WERI-Rb-1 (cell line): ENCODE measurements at regions not wholly inside any gene's neighbourhood (a gene's known extent, or its start where the extent isn't known, plus 50 kb on each side); places are given as distances from the start of the nearest gene placed in this dataset.

Experiments used
- DNase-seq: peaks from one replicate; pipeline ENCODE4 v3.0.0-alpha.2; 2020
- H3K27ac ChIP-seq: fragments of 250-450 bp; sonication (Bioruptor Pico); 2 replicates; pipeline ENCODE4 v1.5.1; 2020; ENCODE audit warnings: mild to moderate bottlenecking, moderate library complexity
- H3K27me3 ChIP-seq: fragments of 250-450 bp; sonication (Bioruptor Pico); 2 replicates; pipeline ENCODE4 v1.5.1; 2021; ENCODE audit warnings: mild to moderate bottlenecking, low read depth, moderate library complexity; ENCODE audit not compliant: insufficient read depth, severe bottlenecking
- H3K36me3 ChIP-seq: fragments of 250-450 bp; sonication (Bioruptor Pico); 2 replicates; pipeline ENCODE4 v1.5.1; 2020; ENCODE audit warnings: mild to moderate bottlenecking, moderate library complexity
- H3K4me3 ChIP-seq: 2 replicates; pipeline ENCODE4 v1.5.1; 2011; ENCODE audit warnings: low read depth, mild to moderate bottlenecking, control low read depth, low read length
- H3K9me3 ChIP-seq: fragments of 250-450 bp; sonication (Bioruptor Pico); 2 replicates; pipeline ENCODE4 v1.5.1; 2021; ENCODE audit warnings: mild to moderate bottlenecking, moderate library complexity; ENCODE audit not compliant: severe bottlenecking
- CTCF ChIP-seq: IDR thresholded peaks from 2 replicates; pipeline ENCODE4 v1.5.1; 2011; ENCODE audit warnings: low read depth, mild to moderate bottlenecking, control low read depth, inconsistent platforms, low read length

GRCh38 chr6:167658106-167658505 lies 168.6 kb upstream of the AFDN start:
- Histone ChIP-seq H3K4me3 (no peak overlapping the region), H3K36me3 (no peaks in the 10 kb centered on the region), H3K27me3 (no peaks in the 10 kb centered on the region), H3K9me3 (no peaks in the 10 kb centered on the region), H3K27ac (no peak overlapping the region)
- no peak for TF ChIP-seq CTCF
- DNase-seq = no peak

GRCh38 chr6:167659046-167659445 lies 167.7 kb upstream of the AFDN start:
- Histone ChIP-seq H3K9me3 (no peaks in the 10 kb centered on the region), H3K27me3 (no peaks in the 10 kb centered on the region), H3K4me3 (no peak overlapping the region), H3K36me3 (no peaks in the 10 kb centered on the region), H3K27ac (no peak overlapping the region)
- no peak for DNase-seq
- no peak for TF ChIP-seq CTCF

- no peaks in the 10 kb centered on the region for H3K36me3 ChIP-seq
Measured at GRCh38 chr6:167660424-167660823, 166.3 kb upstream of the AFDN start.

GRCh38 chr6:167660944-167661551 lies 165.7 kb upstream of the AFDN start:
- DNase-seq = no peak
- Histone ChIP-seq H3K9me3 (no peaks in the 10 kb centered on the region), H3K36me3 (no peaks in the 10 kb centered on the region), H3K27me3 (no peaks in the 10 kb centered on the region), H3K27ac (no peak overlapping the region), H3K4me3 (no peak overlapping the region)
- no peak for TF ChIP-seq CTCF

More at GRCh38 chr6:167660424-167660823, 166.3 kb upstream of the AFDN start:
- TF ChIP-seq CTCF = no peak
- Histone ChIP-seq H3K27me3 (no peaks in the 10 kb centered on the region), H3K9me3 (no peaks in the 10 kb centered on the region), H3K4me3 (no peak overlapping the region), H3K27ac (no peak overlapping the region)
- no peak for DNase-seq

GRCh38 chr6:167661552-167662044 lies 165.1 kb upstream of the AFDN start:
- H3K4me3 ChIP-seq = no peak overlapping the region
- no peak overlapping the region for H3K27ac ChIP-seq
- no peaks in the 10 kb centered on the region for H3K27me3 ChIP-seq
- no peak for DNase-seq
- H3K36me3 ChIP-seq = no peaks in the 10 kb centered on the region
- TF ChIP-seq CTCF = no peak
- no peaks in the 10 kb centered on the region for H3K9me3 ChIP-seq
